ENCODE measurements at regions not wholly inside any gene's neighbourhood (a gene's known extent, or its start where the extent isn't known, plus 50 kb on each side); places are given as distances from the start of the nearest gene placed in this dataset.
"Not testable (repeated sequence)": the region's sequence is repeated elsewhere in the genome, so short reads cannot be mapped to it uniquely, and the experiment has no call there.

DNA sequence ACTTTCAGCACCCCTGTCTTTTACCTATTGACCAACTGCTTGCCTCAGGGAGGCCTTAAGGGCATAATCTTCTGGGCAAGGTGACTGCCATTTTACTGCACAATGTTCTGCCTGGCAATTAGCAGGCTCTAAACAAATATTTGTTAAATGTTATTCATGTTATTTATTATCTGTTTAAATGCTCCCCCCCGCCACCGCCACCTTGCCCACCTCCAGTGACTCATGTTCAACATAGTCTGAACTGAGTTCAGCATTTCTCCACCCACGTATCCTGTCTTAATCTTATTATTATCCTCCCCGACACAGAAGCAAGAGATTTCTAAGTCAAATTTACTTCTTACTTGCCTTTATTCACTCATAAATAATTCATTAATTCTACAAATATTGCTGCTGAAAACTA, 144.8 kb downstream of the LIG4 start:
- no TSS peak for BruUV-seq (replicated peaks)
- RAD21 ChIA-PET (ENCODE audit: low non-redundant PET in 1 of 2, low total read pairs in 2 of 2, uncharacterized antibody in 2 of 2, unreplicated experiment in 2 of 2): no interaction called here
- DNase-seq (ENCODE audit: low read depth, low spot score) (no peak), ATAC-seq (no peak)
- CTCF ChIA-PET: no interaction called here
- intact Hi-C loops (cut with micrococcal nuclease): no loop called here
- Histone ChIP-seq H3K79me2 (ENCODE audit: insufficient read depth, low read length) (no peaks in the 10 kb centered on the region), H3K4me2 (ENCODE audit: low read length) (no peak overlapping the region), H3K27ac (ENCODE audit: low read depth, low read length) (no peak overlapping the region), H3K4me3 (replicated peaks in 1 of 2; ENCODE audit: low read depth in 1 of 2, low read length in 2 of 2) (no peak overlapping the region), H3K36me3 (ENCODE audit: control insufficient read depth in 1 of 2, insufficient read depth in 2 of 2, low read length in 2 of 2) (no peaks in the 10 kb centered on the region), H3K27me3 (ENCODE audit: insufficient read depth, low read length) (no peaks in the 10 kb centered on the region), H3K9ac (ENCODE audit: low read length) (no peak overlapping the region), H4K20me1 (ENCODE audit: insufficient read depth) (no peaks in the 10 kb centered on the region), H3K4me1 (ENCODE audit: control insufficient read depth in 1 of 2, insufficient read depth in 2 of 2, low read length in 2 of 2) (no peaks in the 10 kb centered on the region), H2AFZ (ENCODE audit: low read depth, low read length, poor library complexity, severe bottlenecking) (no peak overlapping the region), H3K9me3 (ENCODE audit: control insufficient read depth in 1 of 2, insufficient read depth in 1 of 2, low read depth in 1 of 2, low read length in 2 of 2) (peaks cover 0 to 5% of the 10 kb centered on the region in 2 experiments; a peak in 1 of 4 replicates), H3K9me2 (ENCODE audit: insufficient read depth) (no peaks in the 10 kb centered on the region)
- POLR2A ChIA-PET: no interaction called here
- TF ChIP-seq FOSL1 (IDR thresholded peaks at IDR 0.05; ENCODE audit: low read depth) (no peak), EZH2phosphoT487 (IDR thresholded peaks at IDR 0.05; ENCODE audit: borderline replicate concordance) (no peak), EGR1 (IDR thresholded peaks at IDR 0.05; ENCODE audit: low read depth) (no peak), EZH2 (IDR thresholded peaks at IDR 0.05) (no peak), MAX (IDR thresholded peaks at IDR 0.05) (no peak), POLR2AphosphoS5 (IDR thresholded peaks at IDR 0.05; ENCODE audit: low read depth, low read length) (no peak)

DNA sequence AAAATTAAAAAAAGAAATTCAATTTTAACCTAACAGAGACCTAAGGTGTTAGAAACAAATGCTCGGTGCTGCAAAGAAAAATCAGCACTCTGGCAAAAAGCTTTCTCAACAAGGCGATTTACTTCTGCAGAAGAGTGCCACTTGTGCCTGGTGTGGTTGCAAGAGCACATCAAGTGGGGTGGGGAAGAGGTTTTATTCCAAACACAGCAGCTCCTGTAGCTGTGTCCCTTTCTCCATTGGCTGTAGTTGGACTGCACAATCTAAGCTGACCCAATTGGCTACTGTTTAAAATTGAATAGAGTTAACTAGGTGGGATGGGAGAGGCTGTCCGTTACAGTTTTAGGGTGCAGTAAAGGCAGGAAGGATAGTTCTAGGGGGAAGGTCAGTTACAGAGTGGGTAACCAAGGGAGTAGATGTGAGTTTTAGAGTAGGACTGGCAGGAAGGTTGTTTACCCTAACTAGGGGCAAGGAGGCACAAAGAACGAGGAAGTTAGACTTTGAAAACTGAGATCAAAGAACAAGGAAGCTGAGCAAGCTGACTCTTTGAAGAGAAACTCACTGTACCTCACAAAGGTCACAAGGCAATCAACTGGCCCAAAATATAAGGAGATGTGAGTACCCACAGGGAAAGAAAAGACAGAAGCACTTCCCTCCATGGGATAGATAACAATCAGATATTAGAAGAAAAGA, 145.7 kb downstream of the LIG4 start:
- no peaks in the 10 kb centered on the region for H3K27me3 ChIP-seq (ENCODE audit: insufficient read depth, low read length)
- H3K9ac ChIP-seq (ENCODE audit: low read length): no peak overlapping the region
- BruUV-seq (replicated peaks): no TSS peak
- intact Hi-C loops (cut with micrococcal nuclease): no loop called here
- no peak overlapping the region for H3K27ac ChIP-seq (ENCODE audit: low read depth, low read length)
- no peaks in the 10 kb centered on the region for H3K36me3 ChIP-seq (ENCODE audit: control insufficient read depth in 1 of 2, insufficient read depth in 2 of 2, low read length in 2 of 2)
- ATAC-seq (no peak), DNase-seq (ENCODE audit: low read depth, low spot score) (no peak)
- no peaks in the 10 kb centered on the region for H3K79me2 ChIP-seq (ENCODE audit: insufficient read depth, low read length)
- ChIA-PET POLR2A (no interaction called here), CTCF (no interaction called here), RAD21 (ENCODE audit: low non-redundant PET in 1 of 2, low total read pairs in 2 of 2, uncharacterized antibody in 2 of 2, unreplicated experiment in 2 of 2) (no interaction called here)
- H3K9me2 ChIP-seq (ENCODE audit: insufficient read depth): no peaks in the 10 kb centered on the region
- H2AFZ ChIP-seq (ENCODE audit: low read depth, low read length, poor library complexity, severe bottlenecking): no peak overlapping the region
- no peak overlapping the region for H3K4me2 ChIP-seq (ENCODE audit: low read length)
- peaks cover 0 to 5% of the 10 kb centered on the region in 2 experiments; a peak in 1 of 4 replicates for H3K9me3 ChIP-seq (ENCODE audit: control insufficient read depth in 1 of 2, insufficient read depth in 1 of 2, low read depth in 1 of 2, low read length in 2 of 2)
- no peaks in the 10 kb centered on the region for H3K4me1 ChIP-seq (ENCODE audit: control insufficient read depth in 1 of 2, insufficient read depth in 2 of 2, low read length in 2 of 2)
- no peak overlapping the region for H3K4me3 ChIP-seq (replicated peaks in 1 of 2; ENCODE audit: low read depth in 1 of 2, low read length in 2 of 2)
- TF ChIP-seq JUND (IDR thresholded peaks at IDR 0.05) (no peak), EZH2phosphoT487 (IDR thresholded peaks at IDR 0.05; ENCODE audit: borderline replicate concordance) (no peak), SIN3A (IDR thresholded peaks at IDR 0.05; ENCODE audit: low read depth) (no peak)
- H4K20me1 ChIP-seq (ENCODE audit: insufficient read depth): no peaks in the 10 kb centered on the region

GRCh38 chr13:108064372-108064771, 151.0 kb downstream of the LIG4 start:
- H3K9me3 ChIP-seq (ENCODE audit: control insufficient read depth in 1 of 2, insufficient read depth in 1 of 2, low read depth in 1 of 2, low read length in 2 of 2); POLR2A ChIA-PET; H3K27ac ChIP-seq (ENCODE audit: low read depth, low read length); H3K36me3 ChIP-seq (ENCODE audit: control insufficient read depth in 1 of 2, insufficient read depth in 2 of 2, low read length in 2 of 2); BruUV-seq (replicated peaks); CTCF ChIA-PET; H3K4me2 ChIP-seq (ENCODE audit: low read length); H3K4me3 ChIP-seq (replicated peaks in 1 of 2; ENCODE audit: low read depth in 1 of 2, low read length in 2 of 2); H2AFZ ChIP-seq (ENCODE audit: low read depth, low read length, poor library complexity, severe bottlenecking); ATAC-seq; H3K27me3 ChIP-seq (ENCODE audit: insufficient read depth, low read length); DNase-seq (ENCODE audit: low read depth, low spot score); RAD21 ChIA-PET (ENCODE audit: low non-redundant PET in 1 of 2, low total read pairs in 2 of 2, uncharacterized antibody in 2 of 2, unreplicated experiment in 2 of 2); intact Hi-C loops (cut with micrococcal nuclease); H3K4me1 ChIP-seq (ENCODE audit: control insufficient read depth in 1 of 2, insufficient read depth in 2 of 2, low read length in 2 of 2); H3K9ac ChIP-seq (ENCODE audit: low read length); H3K79me2 ChIP-seq (ENCODE audit: insufficient read depth, low read length); H4K20me1 ChIP-seq (ENCODE audit: insufficient read depth); H3K9me2 ChIP-seq (ENCODE audit: insufficient read depth): not testable (repeated sequence)
